ENCODE measurements at regions not wholly inside any gene's neighbourhood (a gene's known extent, or its start where the extent isn't known, plus 50 kb on each side); places are given as distances from the start of the nearest gene placed in this dataset.

DNA sequence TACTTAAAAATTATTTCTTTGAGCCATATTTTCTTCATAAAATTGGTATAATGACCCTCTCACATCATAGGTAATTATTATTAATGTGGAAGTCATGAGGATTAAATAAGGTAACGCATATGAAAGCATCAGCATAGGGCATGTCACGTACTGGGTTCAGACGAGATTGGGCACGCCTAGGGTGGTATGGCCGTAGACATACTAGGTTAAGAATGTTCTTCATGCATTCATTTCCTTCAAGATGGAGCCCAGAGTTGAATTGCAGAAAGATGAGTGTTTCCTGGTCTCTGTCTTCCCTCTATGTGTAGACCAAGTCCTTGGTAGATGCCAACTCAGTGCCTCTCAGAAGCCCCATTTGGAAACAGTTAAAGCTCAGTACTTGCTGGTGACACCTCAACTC is 174.1 kb upstream of the CLINT1 start:
- TF ChIP-seq, protein P1, sequence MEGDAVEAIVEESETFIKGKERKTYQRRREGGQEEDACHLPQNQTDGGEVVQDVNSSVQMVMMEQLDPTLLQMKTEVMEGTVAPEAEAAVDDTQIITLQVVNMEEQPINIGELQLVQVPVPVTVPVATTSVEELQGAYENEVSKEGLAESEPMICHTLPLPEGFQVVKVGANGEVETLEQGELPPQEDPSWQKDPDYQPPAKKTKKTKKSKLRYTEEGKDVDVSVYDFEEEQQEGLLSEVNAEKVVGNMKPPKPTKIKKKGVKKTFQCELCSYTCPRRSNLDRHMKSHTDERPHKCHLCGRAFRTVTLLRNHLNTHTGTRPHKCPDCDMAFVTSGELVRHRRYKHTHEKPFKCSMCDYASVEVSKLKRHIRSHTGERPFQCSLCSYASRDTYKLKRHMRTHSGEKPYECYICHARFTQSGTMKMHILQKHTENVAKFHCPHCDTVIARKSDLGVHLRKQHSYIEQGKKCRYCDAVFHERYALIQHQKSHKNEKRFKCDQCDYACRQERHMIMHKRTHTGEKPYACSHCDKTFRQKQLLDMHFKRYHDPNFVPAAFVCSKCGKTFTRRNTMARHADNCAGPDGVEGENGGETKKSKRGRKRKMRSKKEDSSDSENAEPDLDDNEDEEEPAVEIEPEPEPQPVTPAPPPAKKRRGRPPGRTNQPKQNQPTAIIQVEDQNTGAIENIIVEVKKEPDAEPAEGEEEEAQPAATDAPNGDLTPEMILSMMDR (IDR thresholded peaks at IDR 0.05): no peak
- intact Hi-C loops (cut with DNase I): no loop called here
- H3K36me3 ChIP-seq: no peaks in the 10 kb centered on the region
- H3K4me3 ChIP-seq: no peak overlapping the region
- H3K9me3 ChIP-seq: no peaks in the 10 kb centered on the region
- H3K27me3 ChIP-seq (ENCODE audit: low read depth): no peaks in the 10 kb centered on the region
- no peak overlapping the region for H3K27ac ChIP-seq
- ATAC-seq: no peak
- DNase-seq: no peak
- H3K4me1 ChIP-seq: no peaks in the 10 kb centered on the region

DNA sequence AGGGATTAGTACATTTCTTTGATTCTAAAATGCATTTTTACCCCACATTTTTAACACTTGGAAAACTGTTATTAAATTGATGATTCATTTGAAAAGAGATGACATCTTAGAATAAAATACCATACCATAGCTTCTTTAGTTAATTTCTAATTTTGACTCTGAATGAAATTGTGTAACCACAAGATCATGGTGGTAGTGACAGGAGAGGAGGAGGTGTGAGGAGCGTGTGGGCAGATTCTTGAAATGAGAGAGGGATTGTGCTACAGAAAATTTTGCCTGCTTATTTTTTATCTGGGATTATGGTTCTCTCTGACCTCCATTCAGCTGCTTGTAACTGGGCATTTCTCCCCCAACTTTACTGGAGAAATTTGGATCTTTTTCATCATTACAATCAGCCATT is 173.3 kb upstream of the CLINT1 start:
- intact Hi-C loops (cut with DNase I): no loop called here
- Histone ChIP-seq H3K36me3 (no peaks in the 10 kb centered on the region), H3K9me3 (no peaks in the 10 kb centered on the region), H3K4me3 (no peak overlapping the region), H3K4me1 (no peaks in the 10 kb centered on the region), H3K27ac (no peak overlapping the region), H3K27me3 (ENCODE audit: low read depth) (no peaks in the 10 kb centered on the region)
- DNase-seq (no peak), ATAC-seq (no peak)
- TF ChIP-seq, protein P1 (IDR thresholded peaks at IDR 0.05): no peak

DNA sequence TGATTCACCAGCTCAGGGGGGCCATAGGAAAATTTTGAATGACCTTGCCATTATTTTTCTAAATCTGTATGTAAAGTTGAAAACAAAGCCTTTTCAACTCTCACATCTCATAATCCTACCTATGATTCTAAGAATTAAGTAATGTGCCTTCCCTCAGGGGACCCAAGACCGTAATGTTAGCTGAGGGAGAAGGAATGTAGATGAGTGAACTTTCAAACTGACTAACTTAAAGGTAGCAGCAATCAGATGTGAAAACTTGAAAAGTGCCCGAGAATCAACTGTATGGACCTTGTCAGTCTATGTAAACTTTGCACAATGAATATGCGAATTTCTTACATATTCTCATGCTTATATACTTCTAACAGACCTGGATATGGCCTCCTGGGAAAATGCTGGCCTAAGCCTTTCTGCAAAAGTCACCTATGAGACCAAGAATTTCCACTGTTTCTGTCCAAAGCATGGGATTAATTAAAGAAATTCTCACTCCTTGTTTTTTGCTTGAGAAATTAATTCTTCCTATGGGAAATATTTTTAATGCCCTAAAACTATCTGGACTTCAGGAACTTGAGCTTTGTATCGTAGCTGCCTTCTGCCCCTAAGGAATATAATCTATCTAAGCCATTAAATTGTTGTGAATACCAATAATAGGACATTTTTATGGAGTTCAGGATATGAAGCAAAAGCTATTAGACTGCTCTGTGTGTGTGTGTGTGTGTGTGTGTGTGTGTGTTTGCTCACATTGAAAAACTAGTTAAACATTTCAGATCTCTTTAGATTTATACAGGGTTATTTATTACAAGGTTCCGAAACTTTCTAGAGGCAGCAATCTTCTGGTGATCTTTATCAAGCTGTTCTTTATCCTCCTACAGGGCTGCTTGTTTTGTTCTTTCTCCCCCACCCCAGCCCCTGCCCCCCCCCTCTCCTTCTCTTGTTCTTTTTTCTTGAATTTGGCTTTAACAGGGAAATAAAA is 169.1 kb upstream of the CLINT1 start:
- Histone ChIP-seq H3K36me3 (no peaks in the 10 kb centered on the region), H3K9me3 (no peaks in the 10 kb centered on the region), H3K27me3 (ENCODE audit: low read depth) (no peaks in the 10 kb centered on the region), H3K4me3 (no peak overlapping the region), H3K4me1 (no peaks in the 10 kb centered on the region), H3K27ac (no peak overlapping the region)
- DNase-seq: no peak
- TF ChIP-seq, protein P1 (IDR thresholded peaks at IDR 0.05): no peak
- ATAC-seq: no peak
- intact Hi-C loops (cut with DNase I): no loop called here

DNA sequence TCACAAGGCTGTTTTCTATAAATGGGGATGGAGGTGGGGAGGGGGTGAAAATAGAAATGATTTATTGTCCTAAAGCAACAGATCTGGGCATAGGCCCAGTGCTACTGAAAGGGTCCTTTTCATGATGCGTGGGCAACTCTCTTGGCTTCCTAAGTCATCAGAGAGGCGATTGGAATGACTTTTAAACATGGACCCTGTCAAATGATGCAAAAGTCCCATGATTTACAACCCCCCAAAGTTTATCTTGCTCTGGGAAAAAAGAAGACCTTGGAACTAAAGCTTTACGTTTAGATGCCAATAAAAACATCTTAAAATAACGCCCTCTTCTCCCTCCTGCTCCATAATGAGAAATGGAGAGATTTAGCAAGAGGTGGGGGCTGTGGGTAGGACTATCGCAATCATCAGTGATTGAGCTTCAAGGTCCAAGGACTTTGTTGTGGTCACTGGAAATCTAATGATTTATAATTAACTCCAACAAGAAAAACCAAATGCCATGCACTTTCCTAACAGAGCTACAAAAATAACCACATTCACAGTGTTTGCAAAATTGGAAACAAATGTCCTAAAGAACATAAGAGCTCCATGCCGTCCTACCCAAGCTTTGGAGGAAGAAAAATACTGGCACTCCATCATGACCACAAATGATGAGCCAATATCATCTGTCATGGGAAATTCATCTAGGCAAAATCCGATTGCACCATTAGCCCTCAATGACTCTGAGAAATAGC is 167.5 kb upstream of the CLINT1 start:
- DNase-seq: no peak

DNA sequence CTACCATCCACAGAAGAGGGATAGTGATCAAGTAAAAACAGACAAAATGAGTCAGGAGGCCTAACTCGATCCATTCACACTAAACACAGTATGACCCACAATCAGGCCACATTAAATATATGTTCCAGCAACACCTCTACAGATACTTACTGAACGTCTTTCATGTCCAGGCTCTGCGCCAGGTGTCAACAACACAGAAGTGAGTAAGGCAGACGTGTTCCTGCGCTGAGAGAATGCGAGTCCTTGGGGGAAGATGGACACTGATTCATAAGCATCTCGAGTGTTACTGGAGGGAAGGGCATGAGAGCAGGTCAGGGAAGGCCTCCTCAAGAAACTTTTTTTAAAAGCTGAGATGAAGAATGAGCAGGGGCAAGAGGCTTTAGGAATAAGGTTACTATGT is 164.3 kb upstream of the CLINT1 start:
- TF ChIP-seq, protein P1 (IDR thresholded peaks at IDR 0.05): no peak
- no peak overlapping the region for H3K27ac ChIP-seq
- no peaks in the 10 kb centered on the region for H3K36me3 ChIP-seq
- no peaks in the 10 kb centered on the region for H3K27me3 ChIP-seq (ENCODE audit: low read depth)
- H3K4me1 ChIP-seq: no peaks in the 10 kb centered on the region
- intact Hi-C loops (cut with DNase I): no loop called here
- DNase-seq: no peak
- H3K4me3 ChIP-seq: no peak overlapping the region
- H3K9me3 ChIP-seq: no peaks in the 10 kb centered on the region
- no peak for ATAC-seq

More for the DNA sequence above, 167.5 kb upstream of the CLINT1 start:
- Histone ChIP-seq H3K4me3 (no peak overlapping the region), H3K4me1 (no peaks in the 10 kb centered on the region), H3K27me3 (ENCODE audit: low read depth) (no peaks in the 10 kb centered on the region), H3K36me3 (no peaks in the 10 kb centered on the region), H3K9me3 (no peaks in the 10 kb centered on the region), H3K27ac (no peak overlapping the region)
- intact Hi-C loops (cut with DNase I): no loop called here
- ATAC-seq: no peak
- TF ChIP-seq, protein P1 (IDR thresholded peaks at IDR 0.05): no peak
